ENCODE measurements at regions not wholly inside any gene's neighbourhood (a gene's known extent, or its start where the extent isn't known, plus 50 kb on each side); places are given as distances from the start of the nearest gene placed in this dataset.

DNA sequence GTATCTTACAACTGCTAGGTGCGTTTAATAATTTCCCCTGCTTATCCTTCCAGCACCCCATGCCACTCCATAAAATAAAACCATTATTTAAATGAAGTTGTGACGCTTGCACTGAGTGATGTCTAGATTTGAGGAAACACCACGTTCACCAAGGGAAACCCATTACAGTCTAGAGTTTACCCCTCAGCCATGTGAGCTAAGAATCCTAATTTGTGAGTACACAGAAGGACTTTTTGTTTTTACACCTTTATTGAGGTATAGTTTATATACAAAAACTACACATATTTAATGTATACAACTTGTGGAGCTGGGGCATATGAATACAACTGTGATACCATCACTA, 326.8 kb downstream of the RAPGEF2 start:
- TF ChIP-seq, protein P1, sequence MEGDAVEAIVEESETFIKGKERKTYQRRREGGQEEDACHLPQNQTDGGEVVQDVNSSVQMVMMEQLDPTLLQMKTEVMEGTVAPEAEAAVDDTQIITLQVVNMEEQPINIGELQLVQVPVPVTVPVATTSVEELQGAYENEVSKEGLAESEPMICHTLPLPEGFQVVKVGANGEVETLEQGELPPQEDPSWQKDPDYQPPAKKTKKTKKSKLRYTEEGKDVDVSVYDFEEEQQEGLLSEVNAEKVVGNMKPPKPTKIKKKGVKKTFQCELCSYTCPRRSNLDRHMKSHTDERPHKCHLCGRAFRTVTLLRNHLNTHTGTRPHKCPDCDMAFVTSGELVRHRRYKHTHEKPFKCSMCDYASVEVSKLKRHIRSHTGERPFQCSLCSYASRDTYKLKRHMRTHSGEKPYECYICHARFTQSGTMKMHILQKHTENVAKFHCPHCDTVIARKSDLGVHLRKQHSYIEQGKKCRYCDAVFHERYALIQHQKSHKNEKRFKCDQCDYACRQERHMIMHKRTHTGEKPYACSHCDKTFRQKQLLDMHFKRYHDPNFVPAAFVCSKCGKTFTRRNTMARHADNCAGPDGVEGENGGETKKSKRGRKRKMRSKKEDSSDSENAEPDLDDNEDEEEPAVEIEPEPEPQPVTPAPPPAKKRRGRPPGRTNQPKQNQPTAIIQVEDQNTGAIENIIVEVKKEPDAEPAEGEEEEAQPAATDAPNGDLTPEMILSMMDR (IDR thresholded peaks at IDR 0.05), result no peak
- TF ChIP-seq POLR2A (IDR thresholded peaks at IDR 0.05), result no peak
- TF ChIP-seq POLR2AphosphoS5 (IDR thresholded peaks at IDR 0.05), result no peak
